ENCODE measurements at regions not wholly inside any gene's neighbourhood (a gene's known extent, or its start where the extent isn't known, plus 50 kb on each side); places are given as distances from the start of the nearest gene placed in this dataset.

GRCh38 chr1:50292276-50292675, 131.0 kb downstream of the DMRTA2 start:
- Histone ChIP-seq H2AFZ (ENCODE audit: insufficient read depth, low read depth, low read length, poor library complexity, severe bottlenecking) (no peak overlapping the region), H3K9me3 (replicated peaks in 1 of 2; ENCODE audit: control insufficient read depth in 1 of 2, insufficient read depth in 1 of 2, low read length in 2 of 2) (no peaks in the 10 kb centered on the region), H3K9ac (ENCODE audit: insufficient read depth, low read length, poor library complexity, severe bottlenecking) (no peak overlapping the region), H3K4me1 (ENCODE audit: control insufficient read depth in 1 of 2, insufficient read depth in 2 of 2, low read length in 2 of 2) (no peaks in the 10 kb centered on the region), H3K36me3 (replicated peaks in 1 of 2; ENCODE audit: control insufficient read depth in 1 of 2, insufficient read depth in 2 of 2, low read length in 2 of 2) (no peaks in the 10 kb centered on the region), H3K4me3 (replicated peaks in 1 of 3; ENCODE audit: low read depth in 2 of 3, low read length in 3 of 3) (no peak overlapping the region), H3K79me2 (ENCODE audit: insufficient read depth, low read length) (no peaks in the 10 kb centered on the region), H4K20me1 (ENCODE audit: insufficient read depth, low read length) (no peaks in the 10 kb centered on the region), H3K4me2 (replicated peaks; ENCODE audit: extremely low read depth, low read length, poor library complexity, severe bottlenecking) (no peak overlapping the region), H3K27me3 (ENCODE audit: control insufficient read depth in 2 of 2, insufficient read depth in 2 of 2, low read length in 2 of 2) (no peaks in the 10 kb centered on the region), H3K27ac (ENCODE audit: low read depth in 1 of 2, low read length in 2 of 2) (no peak overlapping the region)
- Mint-ChIP-seq H3K4me3 (no peak overlapping the region), H3K9me3 (peaks cover 0 to 3% (median 0%) of the 10 kb centered on the region in 7 donors), H3K27me3 (ENCODE audit: low read depth in 3 of 3) (peaks cover 1 to 4% (median 3%) of the 10 kb centered on the region in 3 donors), H3K4me1 (no peaks in the 10 kb centered on the region), H3K36me3 (no peaks in the 10 kb centered on the region), H3K27ac (no peak overlapping the region)
- intact Hi-C loops (cut with micrococcal nuclease), result no loop called here
- WGBS (ENCODE audit: insufficient coverage), result 81% methylated on average over 9 of the region's 9 CpGs
- no peak for DNase-seq
- no peak for TF ChIP-seq CTCF (IDR thresholded peaks at IDR 0.05)

GRCh38 chr1:50289495-50289894, 133.7 kb downstream of the DMRTA2 start:
- peaks cover 0 to 6% (median 0%) of the 10 kb centered on the region in 7 donors for H3K9me3 Mint-ChIP-seq

More at GRCh38 chr1:50289495-50289894, 133.7 kb downstream of the DMRTA2 start:
- Histone ChIP-seq H3K9ac (ENCODE audit: insufficient read depth, low read length, poor library complexity, severe bottlenecking) (no peak overlapping the region), H3K4me1 (ENCODE audit: control insufficient read depth in 1 of 2, insufficient read depth in 2 of 2, low read length in 2 of 2) (no peaks in the 10 kb centered on the region), H3K79me2 (ENCODE audit: insufficient read depth, low read length) (no peaks in the 10 kb centered on the region), H4K20me1 (ENCODE audit: insufficient read depth, low read length) (no peaks in the 10 kb centered on the region), H2AFZ (ENCODE audit: insufficient read depth, low read depth, low read length, poor library complexity, severe bottlenecking) (no peak overlapping the region), H3K36me3 (replicated peaks in 1 of 2; ENCODE audit: control insufficient read depth in 1 of 2, insufficient read depth in 2 of 2, low read length in 2 of 2) (no peaks in the 10 kb centered on the region), H3K27me3 (ENCODE audit: control insufficient read depth in 2 of 2, insufficient read depth in 2 of 2, low read length in 2 of 2) (no peaks in the 10 kb centered on the region), H3K27ac (ENCODE audit: low read depth in 1 of 2, low read length in 2 of 2) (no peak overlapping the region), H3K9me3 (replicated peaks in 1 of 2; ENCODE audit: control insufficient read depth in 1 of 2, insufficient read depth in 1 of 2, low read length in 2 of 2) (no peaks in the 10 kb centered on the region), H3K4me3 (replicated peaks in 1 of 3; ENCODE audit: low read depth in 2 of 3, low read length in 3 of 3) (no peak overlapping the region), H3K4me2 (replicated peaks; ENCODE audit: extremely low read depth, low read length, poor library complexity, severe bottlenecking) (no peak overlapping the region)
- intact Hi-C loops (cut with micrococcal nuclease), result no loop called here
- no peak for TF ChIP-seq CTCF (IDR thresholded peaks at IDR 0.05)
- no peaks in the 10 kb centered on the region for H3K4me1 Mint-ChIP-seq
- H3K27me3 Mint-ChIP-seq (ENCODE audit: low read depth in 3 of 3), result peaks cover 0 to 3% (median 3%) of the 10 kb centered on the region in 3 donors
- no peak overlapping the region for H3K4me3 Mint-ChIP-seq
- WGBS (ENCODE audit: insufficient coverage), result 43% methylated on average over 1 of the region's 3 CpGs
- DNase-seq, result no peak
- no peaks in the 10 kb centered on the region for H3K36me3 Mint-ChIP-seq
- no peak overlapping the region for H3K27ac Mint-ChIP-seq

Data from CD14-positive monocyte (primary cell).